HG03175 (cell line): ENCODE measurements at regions not wholly inside any gene's neighbourhood (a gene's known extent, or its start where the extent isn't known, plus 50 kb on each side); places are given as distances from the start of the nearest gene placed in this dataset.

Source experiments
- ATAC-seq: cut with Tn5 transposase; IDR thresholded peaks from one replicate; pipeline ENCODE4 v1.9.1; 2021; ENCODE audit warnings: mild to moderate bottlenecking, moderate library complexity; ENCODE audit not compliant: unreplicated experiment

DNA sequence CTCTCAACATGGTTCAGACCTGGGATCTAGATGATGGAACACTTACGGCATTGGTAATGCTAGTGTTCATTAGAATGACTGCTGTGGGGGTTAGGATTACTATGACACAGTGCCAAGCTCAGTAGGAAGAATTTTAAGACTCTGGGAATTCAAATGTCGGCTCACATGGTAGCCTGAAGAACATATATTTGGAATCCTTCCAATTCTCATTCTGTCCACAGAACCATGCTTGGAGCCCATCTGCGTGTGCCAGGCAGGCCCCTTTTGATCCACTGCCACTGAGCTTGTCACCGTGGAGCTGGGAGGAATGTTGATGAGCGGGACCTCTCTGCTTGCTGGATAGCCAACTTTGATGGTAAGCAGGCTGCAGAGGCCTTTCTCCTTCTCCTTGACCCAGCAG, 322.0 kb upstream of the SOX11 start:
- ATAC-seq: no peak

DNA sequence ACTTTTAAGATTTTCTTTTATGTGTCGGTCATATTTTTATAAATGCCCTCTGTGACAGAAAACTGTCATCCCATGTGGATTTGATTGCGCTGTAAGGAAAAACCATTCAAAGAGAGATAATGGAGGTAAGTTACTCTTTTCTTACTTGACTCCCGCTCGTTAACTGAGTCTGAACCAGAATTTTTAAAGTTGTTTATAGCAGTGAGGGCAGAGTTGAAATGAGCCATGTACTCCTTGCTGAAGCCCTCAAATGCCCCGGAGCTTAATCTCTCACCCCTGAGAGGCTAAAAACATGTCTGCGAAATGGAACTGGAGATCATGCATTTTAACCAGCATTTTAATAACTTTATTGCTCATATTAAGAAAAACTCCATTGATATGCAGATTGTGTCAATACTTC, 320.0 kb upstream of the SOX11 start:
- no peak for ATAC-seq

DNA sequence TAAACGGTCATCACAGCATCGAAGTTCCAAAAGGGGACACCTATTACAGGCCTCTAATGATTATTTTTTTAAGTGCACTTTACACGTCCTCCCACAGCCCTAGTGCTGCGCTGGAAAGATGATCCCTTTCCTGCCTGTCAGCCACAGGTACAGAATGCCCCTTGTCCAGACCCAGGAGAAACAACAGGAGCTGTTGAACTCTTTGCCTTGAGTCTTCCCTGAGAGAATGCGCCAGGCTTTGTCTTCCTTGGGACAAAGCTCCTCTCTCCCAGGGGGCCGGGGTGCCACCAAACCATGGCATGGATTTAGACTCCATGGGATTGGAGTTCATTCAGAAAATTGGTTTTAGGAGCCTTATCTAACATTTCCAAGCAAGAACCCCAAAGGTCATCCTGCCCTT, 319.0 kb upstream of the SOX11 start:
- no peak for ATAC-seq

DNA sequence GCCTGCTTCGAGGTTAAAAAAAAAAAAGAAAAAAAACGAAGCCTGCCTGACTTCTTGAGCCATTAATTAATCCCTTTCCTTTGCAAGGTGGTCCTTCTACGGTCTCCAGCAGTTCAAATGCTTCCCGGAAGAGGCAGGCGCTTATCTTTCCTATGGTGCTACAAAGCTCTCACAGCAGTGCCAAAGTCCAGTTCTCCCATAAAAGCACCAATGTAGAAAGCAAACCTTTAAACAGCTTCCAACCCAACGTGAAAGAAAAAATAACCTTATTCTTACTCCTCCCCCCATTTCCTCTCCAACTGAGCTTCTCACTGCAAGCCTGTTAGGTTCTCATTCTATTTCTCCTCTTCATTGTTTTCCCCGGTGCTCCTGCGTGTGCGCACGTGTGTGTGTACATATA, 317.4 kb upstream of the SOX11 start:
- no peak for ATAC-seq

DNA sequence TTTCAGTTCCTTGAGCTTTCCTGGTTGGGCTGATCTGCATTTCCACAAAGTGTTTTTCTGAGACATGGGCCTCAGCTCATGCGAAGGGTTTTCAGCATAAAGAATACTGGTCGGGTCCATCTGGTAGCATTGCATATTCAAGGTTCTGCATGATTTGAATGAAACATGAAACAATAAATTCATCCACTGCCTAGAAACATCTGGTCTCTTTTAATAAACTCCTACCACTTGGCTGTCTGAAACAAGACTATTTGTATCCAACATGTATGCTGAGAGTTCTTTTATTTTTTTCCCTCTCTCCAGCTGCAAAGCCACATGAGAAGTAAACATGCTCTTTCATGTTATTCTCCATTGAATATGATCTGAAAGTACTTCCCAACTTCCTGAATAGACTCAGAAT, 314.9 kb upstream of the SOX11 start:
- ATAC-seq: no peak

DNA sequence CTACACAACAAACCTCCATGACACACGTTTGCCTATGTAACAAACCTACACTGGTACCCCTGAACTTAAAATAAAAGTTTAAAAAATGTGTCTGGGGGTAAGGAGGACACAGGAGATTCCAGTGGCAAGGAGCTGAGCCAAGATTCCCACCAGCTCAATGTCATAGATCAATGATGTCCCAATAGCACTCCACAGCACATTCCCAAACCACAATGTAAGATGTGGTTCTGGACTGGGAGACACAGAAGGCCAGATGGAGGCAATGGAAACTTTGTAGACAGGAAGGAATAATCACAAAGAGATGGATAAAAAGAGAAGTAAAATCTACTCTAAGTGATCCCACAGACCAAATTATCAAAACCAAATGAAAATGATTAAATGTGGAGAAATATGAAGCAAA, 312.4 kb upstream of the SOX11 start:
- ATAC-seq: no peak

DNA sequence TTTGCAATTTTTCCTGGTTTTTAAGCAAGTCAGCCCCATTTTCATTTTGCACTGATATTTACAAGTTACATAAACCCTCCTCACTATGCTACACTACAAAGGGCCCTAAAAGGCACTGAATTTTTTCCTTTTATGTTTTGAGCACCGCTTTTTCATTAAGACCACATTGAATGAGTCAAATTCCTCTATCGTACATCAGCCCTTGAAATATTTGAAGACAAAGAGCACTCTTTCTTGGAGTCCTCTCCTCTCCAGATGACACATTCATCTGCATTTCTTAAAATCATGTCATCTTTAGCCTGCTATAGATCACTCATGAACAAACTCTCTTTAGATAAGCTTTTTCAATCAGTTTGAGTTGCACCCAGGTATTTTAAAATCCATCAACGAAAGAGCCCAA, 306.6 kb upstream of the SOX11 start:
- ATAC-seq: no peak

DNA sequence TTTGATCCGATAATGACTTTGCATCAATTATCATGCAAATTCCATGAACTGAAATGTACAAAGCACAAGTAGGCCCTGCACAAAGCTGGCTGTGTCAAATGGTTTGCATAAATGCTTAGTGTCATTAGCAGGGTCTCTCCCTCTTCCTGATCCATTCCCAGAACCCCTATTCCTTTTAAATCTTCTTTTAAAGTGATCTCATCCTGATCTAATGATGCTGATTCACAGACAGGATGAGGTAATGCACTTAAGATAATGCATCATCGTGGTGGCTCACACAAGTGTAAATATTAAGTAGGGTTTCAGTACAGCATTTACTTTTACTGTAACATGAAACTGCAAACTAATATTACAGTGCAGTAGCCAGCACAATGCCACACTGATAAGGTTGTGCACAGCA, 304.8 kb upstream of the SOX11 start:
- ATAC-seq: no peak

DNA sequence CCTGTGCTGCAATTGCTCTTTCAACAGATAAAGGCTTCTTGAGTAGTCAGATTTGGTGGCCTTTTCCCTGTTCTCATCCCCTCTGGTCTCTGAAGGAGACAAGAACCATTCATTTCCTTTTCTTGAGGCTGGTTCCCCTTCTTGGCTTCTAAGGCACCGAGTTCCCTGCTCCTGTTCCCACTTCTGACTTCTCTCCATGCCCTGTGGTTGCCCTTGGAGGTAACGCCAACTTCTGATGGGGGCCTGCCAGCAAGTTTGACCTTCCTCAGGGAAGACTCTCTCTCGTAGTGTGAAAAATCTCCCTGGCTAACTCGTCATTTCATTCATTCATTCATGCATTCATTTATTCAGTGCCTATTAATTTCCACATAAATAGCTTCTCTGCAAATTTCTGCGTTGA, 302.4 kb upstream of the SOX11 start:
- ATAC-seq: no peak

DNA sequence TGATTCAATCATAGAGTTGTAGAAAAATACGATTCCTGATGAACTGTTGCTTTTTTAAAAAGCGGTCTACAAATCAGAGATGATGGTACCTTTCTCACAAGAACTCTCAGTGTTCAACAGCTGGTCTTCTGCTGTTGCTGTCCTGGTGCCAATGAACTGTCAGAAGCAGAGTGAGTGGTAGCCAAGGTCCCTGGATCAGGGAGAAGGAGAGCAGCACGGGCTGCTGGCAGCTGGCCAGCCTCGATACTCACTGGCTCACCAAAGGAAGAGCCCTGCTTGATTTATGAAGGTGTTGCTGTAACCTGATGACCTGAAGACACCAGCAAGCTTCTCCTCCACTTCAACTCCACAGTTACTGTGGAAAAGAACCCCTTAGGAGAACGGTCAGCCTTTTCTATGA, 300.8 kb upstream of the SOX11 start:
- ATAC-seq: no peak

DNA sequence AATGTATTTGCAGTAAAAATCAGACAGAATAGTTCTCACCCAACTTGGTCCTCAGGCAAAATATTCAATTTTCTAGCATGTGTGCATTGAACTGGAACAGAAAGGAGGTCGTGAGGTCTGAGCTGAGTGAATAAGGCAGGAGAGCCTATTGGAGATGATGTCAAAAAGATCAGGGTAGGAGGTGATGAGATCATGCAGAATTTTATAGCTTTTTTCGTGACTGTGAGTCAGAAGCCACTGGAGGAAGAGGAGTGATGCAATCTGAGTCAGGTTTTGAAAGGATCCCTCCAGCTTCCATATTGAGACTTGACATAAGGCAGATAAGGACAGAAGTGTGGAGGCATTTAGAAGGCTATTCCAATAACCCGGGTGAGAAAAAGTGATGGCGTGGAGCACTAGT, 299.5 kb upstream of the SOX11 start:
- ATAC-seq: no peak

DNA sequence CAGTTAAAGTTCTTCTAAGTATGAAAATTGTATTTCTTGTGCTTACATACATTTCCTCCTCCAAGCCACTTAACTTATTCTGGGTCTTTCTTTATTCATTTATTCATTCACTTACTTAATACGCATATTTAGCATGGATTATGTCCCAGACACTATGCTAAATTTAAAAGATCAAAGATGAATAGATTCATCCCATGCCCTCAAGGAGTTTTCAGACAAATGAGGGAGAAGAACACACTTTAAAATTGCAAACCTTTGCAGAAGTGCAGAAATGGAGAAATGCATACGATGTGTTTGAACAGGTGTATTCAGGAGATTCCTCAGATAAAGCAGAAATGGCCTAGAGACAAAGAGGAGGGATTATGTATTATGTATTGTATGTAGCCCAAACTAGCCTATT, 298.7 kb upstream of the SOX11 start:
- ATAC-seq: no peak

DNA sequence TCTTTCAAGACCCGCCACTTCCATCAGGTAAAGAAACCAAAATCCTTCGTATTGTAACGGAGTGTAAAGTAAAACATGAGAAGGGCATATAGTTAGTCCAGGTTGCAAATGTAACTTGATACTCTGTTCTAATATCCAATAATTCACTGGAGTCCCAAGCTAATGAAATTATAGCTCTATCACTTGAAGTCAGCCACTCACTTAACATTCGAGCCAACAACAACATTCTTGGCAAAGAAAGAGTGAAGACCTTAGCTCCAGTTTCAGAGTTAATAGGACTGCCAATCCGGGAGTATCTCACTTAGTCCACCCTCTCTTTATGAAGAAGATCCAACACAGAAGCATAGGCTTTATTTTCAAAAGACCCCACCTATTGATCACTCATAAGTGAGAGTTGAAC, 298.0 kb upstream of the SOX11 start:
- ATAC-seq: no peak

DNA sequence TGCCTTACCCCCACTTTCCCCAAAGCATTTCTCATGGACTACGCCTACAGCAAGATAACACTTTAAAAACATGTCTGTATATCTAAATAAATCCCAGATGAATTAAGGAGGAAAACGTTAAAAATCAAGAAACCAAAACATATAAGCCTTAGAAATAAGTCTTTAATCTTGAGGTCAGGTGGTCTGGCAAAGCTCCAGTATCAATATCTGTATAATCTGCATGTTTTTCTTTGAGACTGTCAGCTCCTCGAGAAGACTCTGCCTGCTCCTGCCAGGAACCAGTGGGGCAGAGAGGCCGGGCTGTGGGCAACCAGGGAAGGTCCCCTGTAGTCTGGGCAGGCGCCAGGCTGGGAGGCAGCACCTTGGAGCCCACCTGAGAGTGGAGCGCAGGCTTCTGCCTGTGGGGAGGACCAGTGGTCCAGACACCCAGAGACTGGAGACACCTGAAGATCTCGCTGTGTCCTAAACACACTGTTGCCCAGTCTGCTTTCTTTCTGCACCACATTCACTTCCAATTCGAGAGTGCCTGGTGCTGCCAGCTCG, 291.0 kb upstream of the SOX11 start:
- no peak for ATAC-seq

DNA sequence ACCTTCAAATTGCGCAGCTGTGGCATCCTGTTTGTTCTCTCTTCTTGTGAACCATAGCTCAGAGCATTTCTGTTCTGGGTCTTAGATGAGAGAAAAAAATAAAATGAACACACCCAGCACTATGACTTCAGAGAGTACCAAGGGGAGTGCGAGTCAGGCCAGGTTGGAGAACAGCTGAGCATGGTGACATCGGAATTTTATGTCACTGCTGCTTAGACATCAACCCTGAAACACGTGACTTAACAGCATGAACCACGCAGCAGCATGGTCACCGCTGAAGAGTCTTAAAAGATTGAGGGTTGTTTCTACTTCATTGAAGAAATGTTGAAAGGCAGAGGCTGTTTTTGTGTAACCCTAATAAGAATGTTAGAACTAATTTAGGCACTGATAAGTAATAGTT, 288.8 kb upstream of the SOX11 start:
- no peak for ATAC-seq

DNA sequence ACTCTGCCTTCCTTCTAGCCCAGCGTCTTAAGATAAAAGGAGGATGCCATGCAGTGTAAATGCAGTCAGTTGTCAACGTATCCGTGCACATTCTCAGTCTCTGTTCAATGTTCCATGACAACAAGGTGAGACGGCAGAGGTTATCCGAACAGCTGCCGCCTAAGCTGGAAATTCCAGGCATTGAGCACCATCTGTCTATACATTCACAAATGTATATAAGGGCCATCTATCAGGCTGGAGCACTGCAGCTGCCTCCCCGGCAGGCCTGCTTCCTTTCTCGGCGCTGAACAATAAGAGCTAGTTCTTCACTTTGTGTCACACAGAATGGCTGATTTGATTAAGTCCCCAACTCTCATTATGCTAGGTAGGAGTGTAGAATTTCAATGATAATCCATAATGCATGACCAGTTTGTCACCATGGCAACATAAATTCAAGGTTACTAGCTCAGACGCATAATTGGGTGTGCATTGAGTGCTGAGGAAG, 282.2 kb upstream of the SOX11 start:
- ATAC-seq: no peak

DNA sequence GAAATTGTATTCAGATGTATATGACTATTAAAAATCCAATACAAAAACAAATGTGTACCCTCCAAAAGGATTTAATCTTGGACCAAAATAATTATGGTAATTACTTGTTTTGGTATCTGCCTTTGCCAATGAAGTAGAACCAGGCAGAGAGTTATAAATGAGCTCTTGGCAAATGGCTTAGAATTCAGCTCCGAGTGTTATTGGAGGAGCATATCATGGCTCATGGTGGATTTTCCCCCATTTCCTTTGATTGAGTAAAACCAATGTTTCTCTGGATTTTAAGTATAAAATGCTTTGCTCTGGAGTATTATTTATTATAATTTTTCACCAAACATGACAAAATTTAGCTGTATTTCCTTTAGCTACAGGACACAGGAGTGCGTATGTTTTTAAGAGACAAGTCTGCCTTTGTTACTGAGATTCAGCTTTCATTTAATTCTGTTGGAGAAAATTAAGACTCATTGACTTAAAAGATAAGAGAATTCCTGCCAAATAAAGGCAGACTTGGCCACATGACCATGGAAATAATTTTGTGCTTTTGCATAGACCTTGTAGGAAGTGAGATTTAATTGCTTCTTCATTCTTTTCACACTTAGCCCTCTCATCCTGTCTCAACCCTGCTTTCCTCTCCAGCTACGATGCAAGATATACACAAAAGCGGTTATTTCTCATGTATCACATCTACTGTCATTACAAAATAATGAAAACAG, 281.0 kb upstream of the SOX11 start:
- ATAC-seq: no peak

DNA sequence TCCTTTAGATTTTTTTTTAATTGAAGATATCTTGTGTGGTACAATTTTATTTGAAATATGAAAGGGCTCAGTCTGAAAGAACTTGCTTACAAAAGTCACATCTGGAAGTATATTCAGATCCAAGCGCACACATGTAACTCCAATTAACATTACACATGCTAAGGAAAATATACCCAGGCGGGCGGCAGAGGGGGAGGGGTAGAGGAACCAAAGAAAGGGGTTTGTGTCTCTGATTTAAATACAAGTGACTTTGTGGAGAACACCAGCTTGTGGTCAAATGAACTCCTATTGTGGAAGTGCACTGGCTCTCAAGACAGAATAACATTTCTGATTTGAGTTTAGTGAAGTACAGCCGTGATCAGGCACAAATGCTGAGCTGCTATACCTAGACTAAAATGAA, 280.2 kb upstream of the SOX11 start:
- ATAC-seq: no peak

DNA sequence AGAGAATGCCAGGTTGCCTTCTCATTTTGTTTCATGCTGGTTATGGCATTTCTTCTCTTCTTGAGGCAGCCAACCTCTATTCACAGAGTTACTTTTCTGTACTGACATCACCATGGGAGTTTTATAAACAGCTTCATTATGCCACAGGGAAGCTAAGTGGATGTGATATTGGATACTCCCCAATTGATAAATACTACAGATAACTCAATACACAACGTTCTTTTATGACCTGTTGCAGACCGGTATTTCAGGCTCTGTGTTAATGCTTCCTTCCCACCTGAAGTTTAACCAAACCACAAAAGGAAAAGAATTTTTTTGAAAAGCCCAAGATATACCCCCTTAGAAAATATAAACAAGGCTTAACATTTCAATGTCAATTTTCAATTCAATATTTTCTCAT, 258.3 kb upstream of the SOX11 start:
- ATAC-seq: no peak

DNA sequence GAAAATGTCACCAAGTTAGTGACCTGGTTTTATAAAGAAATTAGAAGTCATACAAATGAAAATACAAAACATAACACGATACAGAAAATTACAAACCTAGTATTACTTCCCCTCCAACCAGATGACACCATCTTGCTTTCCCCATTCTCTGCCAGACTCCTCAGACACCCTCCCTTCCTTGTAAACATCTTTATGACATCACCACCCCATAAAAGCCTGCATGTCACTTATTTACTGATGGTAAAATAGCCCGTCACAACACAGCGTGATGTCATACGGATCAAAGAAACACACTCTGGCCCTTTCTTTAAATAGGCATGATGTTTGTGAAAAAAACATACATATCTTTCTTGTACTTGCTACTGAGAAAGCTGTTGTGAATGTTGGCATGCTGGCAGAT, 254.8 kb upstream of the SOX11 start:
- ATAC-seq: no peak

DNA sequence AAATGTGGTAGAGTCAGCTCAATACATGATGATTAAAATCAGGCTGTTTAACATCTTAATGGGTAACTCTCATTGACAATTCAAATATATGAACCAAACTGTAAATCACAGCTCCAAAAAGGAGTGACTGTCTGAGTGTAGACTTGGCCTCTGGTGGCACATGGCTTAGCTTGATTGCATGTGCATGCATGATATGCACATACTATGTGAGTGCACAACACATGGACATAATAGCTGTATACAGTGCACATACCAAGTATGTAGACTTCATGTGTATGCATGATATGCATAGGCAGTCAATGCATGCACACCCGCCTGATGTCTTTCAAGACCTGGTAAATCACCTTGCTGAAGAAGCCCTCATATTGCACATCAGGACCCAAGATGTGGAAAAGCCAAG, 252.0 kb upstream of the SOX11 start:
- ATAC-seq: no peak

DNA sequence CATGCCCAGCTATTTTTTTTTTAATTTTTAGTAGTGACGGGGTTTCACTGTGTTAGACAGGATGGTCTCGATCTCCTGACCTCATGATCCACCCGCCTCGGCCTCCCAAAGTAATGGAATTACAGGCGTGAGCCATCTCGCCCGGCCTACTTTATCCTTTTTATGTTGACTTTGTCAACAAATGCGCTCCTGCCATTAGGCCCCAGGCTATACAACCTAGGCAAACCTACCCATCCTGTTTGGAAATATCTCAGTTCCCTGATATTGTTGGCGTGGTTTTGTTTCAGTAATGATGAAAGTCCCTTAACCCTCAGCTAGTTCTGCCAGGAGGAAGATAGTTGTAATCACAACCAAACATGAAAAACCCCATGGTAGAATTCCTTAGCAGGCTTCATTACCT, 249.4 kb upstream of the SOX11 start:
- no peak for ATAC-seq

DNA sequence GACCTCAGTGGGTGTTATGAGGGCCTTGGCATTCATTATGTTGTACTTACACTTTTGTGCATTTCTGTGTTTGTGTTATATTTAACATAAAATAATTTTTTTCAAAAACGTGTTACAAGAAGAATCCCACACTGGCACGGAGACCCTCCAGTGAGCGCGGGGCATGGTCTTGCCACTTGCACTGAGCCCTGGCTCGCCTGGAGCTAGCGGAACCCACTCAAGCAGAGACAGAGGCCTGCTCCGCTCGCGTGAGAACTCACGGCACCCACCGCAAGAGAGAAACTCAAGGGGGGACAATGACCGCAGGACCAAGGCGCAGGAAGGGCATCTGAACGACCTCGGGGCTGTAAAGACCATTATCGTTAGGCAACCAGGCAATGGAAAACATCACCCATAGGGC, 248.0 kb upstream of the SOX11 start:
- ATAC-seq: no peak
